HG03097 (cell line): ENCODE measurements at regions not wholly inside any gene's neighbourhood (a gene's known extent, or its start where the extent isn't known, plus 50 kb on each side); places are given as distances from the start of the nearest gene placed in this dataset.

ENCODE experiments used
- ATAC-seq: cut with Tn5 transposase; IDR thresholded peaks from one replicate; pipeline ENCODE4 v1.9.1; 2021; ENCODE audit not compliant: unreplicated experiment, low FRiP score

GRCh38 chr5:54774281-54775170, 210.9 kb downstream of the ESM1 start:
- ATAC-seq: no peak

- ATAC-seq: no peak
Measured at GRCh38 chr5:54772684-54773083, 212.7 kb downstream of the ESM1 start.

- no peak for ATAC-seq
Measured at GRCh38 chr5:54772231-54772630, 213.2 kb downstream of the ESM1 start.

GRCh38 chr5:54769746-54770145, 215.6 kb downstream of the ESM1 start:
- ATAC-seq: no peak

- no peak for ATAC-seq
Measured at GRCh38 chr5:54769072-54769471, 216.3 kb downstream of the ESM1 start.

- ATAC-seq: no peak
Measured at GRCh38 chr5:54766748-54767147, 218.6 kb downstream of the ESM1 start.

GRCh38 chr5:54765165-54766028, 220.0 kb downstream of the ESM1 start:
- ATAC-seq: no peak

GRCh38 chr5:54764102-54765090, 221.0 kb downstream of the ESM1 start:
- ATAC-seq: no peak

- no peak for ATAC-seq
Measured at GRCh38 chr5:54761213-54761701, 224.1 kb downstream of the ESM1 start.

- no peak for ATAC-seq
Measured at GRCh38 chr5:54760182-54760935, 225.0 kb downstream of the ESM1 start.

- no peak for ATAC-seq
Measured at GRCh38 chr5:54758038-54758437, 227.4 kb downstream of the ESM1 start.

GRCh38 chr5:54757541-54757940, 227.9 kb downstream of the ESM1 start:
- no peak for ATAC-seq

GRCh38 chr5:54756796-54757402, 228.5 kb downstream of the ESM1 start:
- no peak for ATAC-seq

GRCh38 chr5:54756301-54756700, 229.1 kb downstream of the ESM1 start:
- ATAC-seq: no peak

- ATAC-seq: no peak
Measured at GRCh38 chr5:54754878-54755277, 230.5 kb downstream of the ESM1 start.

- ATAC-seq: no peak
Measured at GRCh38 chr5:54754420-54754819, 231.0 kb downstream of the ESM1 start.

- no peak for ATAC-seq
Measured at GRCh38 chr5:54753753-54754152, 231.6 kb downstream of the ESM1 start.

GRCh38 chr5:54753034-54753433, 232.4 kb downstream of the ESM1 start:
- peak; percentile 92 for ATAC-seq

- no peak for ATAC-seq
Measured at GRCh38 chr5:54748527-54748926, 231.0 kb downstream of the SNX18 start.
